OCI-LY1 (cell line): ENCODE measurements at regions not wholly inside any gene's neighbourhood (a gene's known extent, or its start where the extent isn't known, plus 50 kb on each side); places are given as distances from the start of the nearest gene placed in this dataset.

Experiments used
- EZH2 ChIP-seq: fragments of 200-600 bp; sonication (generic), shearing (Covaris generic); IDR thresholded peaks from 2 replicates; pipeline ENCODE4 v1.8.0; 2017; ENCODE audit warnings: borderline replicate concordance, mixed run types, mild to moderate bottlenecking, antibody characterized with exemption, low read length, moderate library complexity, mixed read lengths
- TF ChIP-seq, protein P1 (sequence below): fragments of 200-600 bp; sonication (generic), shearing (Covaris generic); IDR thresholded peaks from 2 replicates; pipeline ENCODE4 v1.5.1; 2017; ENCODE audit warnings: mild to moderate bottlenecking, antibody characterized with exemption, low read length, moderate library complexity, mixed read lengths

GRCh38 chr5:156004754-156005153 lies 322.2 kb upstream of the SGCD start:
- TF ChIP-seq, protein P1, sequence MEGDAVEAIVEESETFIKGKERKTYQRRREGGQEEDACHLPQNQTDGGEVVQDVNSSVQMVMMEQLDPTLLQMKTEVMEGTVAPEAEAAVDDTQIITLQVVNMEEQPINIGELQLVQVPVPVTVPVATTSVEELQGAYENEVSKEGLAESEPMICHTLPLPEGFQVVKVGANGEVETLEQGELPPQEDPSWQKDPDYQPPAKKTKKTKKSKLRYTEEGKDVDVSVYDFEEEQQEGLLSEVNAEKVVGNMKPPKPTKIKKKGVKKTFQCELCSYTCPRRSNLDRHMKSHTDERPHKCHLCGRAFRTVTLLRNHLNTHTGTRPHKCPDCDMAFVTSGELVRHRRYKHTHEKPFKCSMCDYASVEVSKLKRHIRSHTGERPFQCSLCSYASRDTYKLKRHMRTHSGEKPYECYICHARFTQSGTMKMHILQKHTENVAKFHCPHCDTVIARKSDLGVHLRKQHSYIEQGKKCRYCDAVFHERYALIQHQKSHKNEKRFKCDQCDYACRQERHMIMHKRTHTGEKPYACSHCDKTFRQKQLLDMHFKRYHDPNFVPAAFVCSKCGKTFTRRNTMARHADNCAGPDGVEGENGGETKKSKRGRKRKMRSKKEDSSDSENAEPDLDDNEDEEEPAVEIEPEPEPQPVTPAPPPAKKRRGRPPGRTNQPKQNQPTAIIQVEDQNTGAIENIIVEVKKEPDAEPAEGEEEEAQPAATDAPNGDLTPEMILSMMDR: no peak
- TF ChIP-seq EZH2: no peak
